ENCODE measurements at regions not wholly inside any gene's neighbourhood (a gene's known extent, or its start where the extent isn't known, plus 50 kb on each side); places are given as distances from the start of the nearest gene placed in this dataset.
"Not testable (repeated sequence)": the region's sequence is repeated elsewhere in the genome, so short reads cannot be mapped to it uniquely, and the experiment has no call there.

GRCh38 chr4:79174490-79175252, 151.2 kb downstream of the NAA11 start:
- no peak for DNase-seq

GRCh38 chr4:79173186-79173585, 152.7 kb downstream of the NAA11 start:
- no peak for DNase-seq

GRCh38 chr4:79170077-79170476, 155.8 kb downstream of the NAA11 start:
- no peak for DNase-seq

- no peak for DNase-seq
Observed at GRCh38 chr4:79164907-79165610, 160.8 kb downstream of the NAA11 start.

- DNase-seq = peak; percentile 22
Observed at GRCh38 chr4:79163981-79164490, 161.8 kb downstream of the NAA11 start.

GRCh38 chr4:79160962-79161361, 164.9 kb downstream of the NAA11 start:
- no peak for DNase-seq

GRCh38 chr4:79158705-79159104, 167.2 kb downstream of the NAA11 start:
- not testable (repeated sequence) for DNase-seq

GRCh38 chr4:79155336-79155735, 170.5 kb downstream of the NAA11 start:
- DNase-seq = no peak

- no peak for DNase-seq
Observed at GRCh38 chr4:79150820-79151416, 174.9 kb downstream of the NAA11 start.

GRCh38 chr4:79148369-79148768, 177.5 kb downstream of the NAA11 start:
- DNase-seq = no peak

- no peak for DNase-seq
Observed at GRCh38 chr4:79147251-79147650, 178.6 kb downstream of the NAA11 start.

GRCh38 chr4:79141530-79141929, 184.3 kb downstream of the NAA11 start:
- no peak for DNase-seq

GRCh38 chr4:79134767-79135166, 191.1 kb downstream of the NAA11 start:
- no peak for DNase-seq

- no peak for DNase-seq
Observed at GRCh38 chr4:79132826-79133225, 193.0 kb downstream of the NAA11 start.

GRCh38 chr4:79121875-79122358, 182.7 kb upstream of the PAQR3 start:
- DNase-seq = no peak

GRCh38 chr4:79121223-79121622, 182.0 kb upstream of the PAQR3 start:
- DNase-seq = no peak

GRCh38 chr4:79117051-79117450, 177.8 kb upstream of the PAQR3 start:
- DNase-seq = not testable (repeated sequence)

GRCh38 chr4:79107014-79107413, 167.8 kb upstream of the PAQR3 start:
- DNase-seq = no peak

GRCh38 chr4:79088946-79089691, 149.9 kb upstream of the PAQR3 start:
- DNase-seq = no peak

- DNase-seq = no peak
Observed at GRCh38 chr4:79087071-79087470, 147.8 kb upstream of the PAQR3 start.

GRCh38 chr4:79083406-79084010, 144.3 kb upstream of the PAQR3 start:
- no peak for DNase-seq

GRCh38 chr4:79082997-79083396, 143.8 kb upstream of the PAQR3 start:
- no peak for DNase-seq

Measured in activated CD4-positive, alpha-beta T cell treated with anti-CD3 and anti-CD28 coated beads, Interleukin-2, Interleukin-6, amounts not matched to agents 100 ng/mL and 50 ng/mL, durations not matched to agents 16 hours and 8 hours (primary cell).